IPS-20b (cell line): ENCODE measurements at regions not wholly inside any gene's neighbourhood (a gene's known extent, or its start where the extent isn't known, plus 50 kb on each side); places are given as distances from the start of the nearest gene placed in this dataset.
"Not testable (repeated sequence)": the region's sequence is repeated elsewhere in the genome, so short reads cannot be mapped to it uniquely, and the experiment has no call there.

ENCODE experiments used
- H3K27ac ChIP-seq: one replicate; pipeline ENCODE4 v1.5.1; 2013; ENCODE audit warnings: low read length
- H3K27me3 ChIP-seq: 2 replicates; pipeline ENCODE4 v1.6.1; 2013; ENCODE audit warnings: mild to moderate bottlenecking, low read length, inconsistent platforms; ENCODE audit not compliant: insufficient read depth
- H3K36me3 ChIP-seq: 2 replicates; pipeline ENCODE4 v1.6.1; 2013; ENCODE audit warnings: low read depth, mild to moderate bottlenecking, inconsistent platforms, low read length, moderate library complexity; ENCODE audit not compliant: insufficient read depth
- H3K4me1 ChIP-seq: 2 replicates; pipeline ENCODE4 v1.6.1; 2013; ENCODE audit warnings: mild to moderate bottlenecking, control low read depth, inconsistent platforms, low read length, moderate library complexity; ENCODE audit not compliant: insufficient read depth
- H3K4me3 ChIP-seq: 2 replicates; pipeline ENCODE4 v1.5.1; 2013; ENCODE audit warnings: mild to moderate bottlenecking, low read length, inconsistent platforms
- H3K9ac ChIP-seq: 2 replicates; pipeline ENCODE4 v1.6.1; 2013; ENCODE audit warnings: low read depth, mild to moderate bottlenecking, inconsistent platforms, low read length, moderate library complexity
- H3K9me3 ChIP-seq: 2 replicates; pipeline ENCODE4 v1.6.1; 2013; ENCODE audit warnings: mild to moderate bottlenecking, low read depth, low read length, inconsistent platforms; ENCODE audit not compliant: insufficient read depth

GRCh38 chr9:66152406-66152805 is 415.5 kb downstream of the FOXD4L4 start:
- H3K4me3 ChIP-seq, H3K36me3 ChIP-seq, H3K4me1 ChIP-seq, H3K9ac ChIP-seq, H3K9me3 ChIP-seq, H3K27me3 ChIP-seq, H3K27ac ChIP-seq: not testable (repeated sequence)

GRCh38 chr9:66153021-66153725 is 416.2 kb downstream of the FOXD4L4 start:
- not testable (repeated sequence) for H3K4me3 ChIP-seq, H3K9ac ChIP-seq, H3K27me3 ChIP-seq, H3K27ac ChIP-seq, H3K9me3 ChIP-seq, H3K4me1 ChIP-seq, H3K36me3 ChIP-seq

GRCh38 chr9:66153971-66154691 is 417.2 kb downstream of the FOXD4L4 start:
- not testable (repeated sequence) for H3K9me3 ChIP-seq, H3K4me1 ChIP-seq, H3K27me3 ChIP-seq, H3K36me3 ChIP-seq, H3K9ac ChIP-seq, H3K27ac ChIP-seq, H3K4me3 ChIP-seq

- H3K36me3 ChIP-seq, H3K27ac ChIP-seq, H3K27me3 ChIP-seq, H3K9ac ChIP-seq, H3K9me3 ChIP-seq, H3K4me3 ChIP-seq, H3K4me1 ChIP-seq: not testable (repeated sequence)
Observed at GRCh38 chr9:66182316-66182715, 445.4 kb downstream of the FOXD4L4 start.

GRCh38 chr9:66183648-66184047 is 446.7 kb downstream of the FOXD4L4 start:
- H3K9me3 ChIP-seq = not testable (repeated sequence)

GRCh38 chr9:66197199-66197598 is 460.3 kb downstream of the FOXD4L4 start:
- H3K9me3 ChIP-seq, H3K36me3 ChIP-seq, H3K4me1 ChIP-seq, H3K27me3 ChIP-seq, H3K4me3 ChIP-seq, H3K9ac ChIP-seq, H3K27ac ChIP-seq: not testable (repeated sequence)

More at GRCh38 chr9:66183648-66184047, 446.7 kb downstream of the FOXD4L4 start:
- not testable (repeated sequence) for H3K9ac ChIP-seq, H3K4me3 ChIP-seq, H3K27ac ChIP-seq, H3K27me3 ChIP-seq, H3K36me3 ChIP-seq, H3K4me1 ChIP-seq

- not testable (repeated sequence) for H3K4me1 ChIP-seq, H3K27me3 ChIP-seq, H3K36me3 ChIP-seq, H3K4me3 ChIP-seq, H3K27ac ChIP-seq, H3K9ac ChIP-seq, H3K9me3 ChIP-seq
Observed at GRCh38 chr9:66198421-66198820, 461.5 kb downstream of the FOXD4L4 start.

GRCh38 chr9:66206617-66207016 is 469.7 kb downstream of the FOXD4L4 start:
- not testable (repeated sequence) for H3K9me3 ChIP-seq, H3K36me3 ChIP-seq, H3K4me3 ChIP-seq, H3K27me3 ChIP-seq, H3K27ac ChIP-seq, H3K4me1 ChIP-seq, H3K9ac ChIP-seq

GRCh38 chr9:66207914-66208313 is 471.0 kb downstream of the FOXD4L4 start:
- H3K4me1 ChIP-seq, H3K36me3 ChIP-seq, H3K9ac ChIP-seq, H3K27ac ChIP-seq, H3K27me3 ChIP-seq, H3K4me3 ChIP-seq, H3K9me3 ChIP-seq: not testable (repeated sequence)

- not testable (repeated sequence) for H3K27me3 ChIP-seq, H3K27ac ChIP-seq, H3K4me3 ChIP-seq, H3K9ac ChIP-seq, H3K4me1 ChIP-seq, H3K36me3 ChIP-seq, H3K9me3 ChIP-seq
Observed at GRCh38 chr9:66244763-66245162, 507.8 kb downstream of the FOXD4L4 start.

GRCh38 chr9:66245481-66245880 is 508.5 kb downstream of the FOXD4L4 start:
- not testable (repeated sequence) for H3K9ac ChIP-seq, H3K4me3 ChIP-seq, H3K27me3 ChIP-seq, H3K36me3 ChIP-seq, H3K9me3 ChIP-seq, H3K4me1 ChIP-seq, H3K27ac ChIP-seq

GRCh38 chr9:66257581-66257980 is 520.6 kb downstream of the FOXD4L4 start:
- not testable (repeated sequence) for H3K9ac ChIP-seq, H3K27ac ChIP-seq, H3K4me3 ChIP-seq

More at GRCh38 chr9:66257581-66257980, 520.6 kb downstream of the FOXD4L4 start:
- not testable (repeated sequence) for H3K4me1 ChIP-seq, H3K27me3 ChIP-seq, H3K36me3 ChIP-seq, H3K9me3 ChIP-seq
